ENCODE measurements at regions not wholly inside any gene's neighbourhood (a gene's known extent, or its start where the extent isn't known, plus 50 kb on each side); places are given as distances from the start of the nearest gene placed in this dataset.
A peak's percentile ranks its signal among the peaks of the same experiment; 100 is the strongest.

DNA sequence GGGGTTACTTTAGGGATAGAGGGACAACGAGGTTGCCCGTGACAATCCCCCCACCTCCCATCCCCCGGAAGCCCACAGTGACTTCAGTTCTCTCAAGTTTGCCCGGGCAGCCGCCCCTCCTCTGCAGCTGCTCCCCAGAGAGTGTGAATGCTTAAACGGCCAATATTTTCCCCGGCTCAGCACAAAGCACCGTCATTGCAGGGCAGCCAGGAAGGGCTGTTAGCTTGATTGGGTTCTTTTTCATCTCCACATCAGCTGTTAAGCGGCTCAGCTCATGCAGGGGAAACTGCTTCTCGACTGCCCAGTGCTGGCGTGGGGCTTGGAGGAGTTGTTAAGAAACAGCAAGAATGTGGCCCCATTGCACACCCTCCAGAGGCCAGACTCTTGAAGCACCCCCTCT is 120.5 kb upstream of the NCOR2 start:
- Histone ChIP-seq H3K36me3 (no peaks in the 10 kb centered on the region), H3K27ac (peak overlapping the region; percentile 66), H3K9ac (peak overlapping the region; percentile 53; the same call in 1 of the 2 replicates), H3K9me3 (peaks cover 19% of the 10 kb centered on the region), H3K4me2 (peak overlapping the region; percentile 71), H3K4me1 (peaks cover 73% of the 10 kb centered on the region), H3K4me3 (peak overlapping the region; percentile 40; the same call in 1 of the 2 replicates), H4K20me1 (no peaks in the 10 kb centered on the region), H3K27me3 (no peaks in the 10 kb centered on the region)
- TF ChIP-seq Cebpa-rat (IDR thresholded peaks at IDR 0.05), result no peak

DNA sequence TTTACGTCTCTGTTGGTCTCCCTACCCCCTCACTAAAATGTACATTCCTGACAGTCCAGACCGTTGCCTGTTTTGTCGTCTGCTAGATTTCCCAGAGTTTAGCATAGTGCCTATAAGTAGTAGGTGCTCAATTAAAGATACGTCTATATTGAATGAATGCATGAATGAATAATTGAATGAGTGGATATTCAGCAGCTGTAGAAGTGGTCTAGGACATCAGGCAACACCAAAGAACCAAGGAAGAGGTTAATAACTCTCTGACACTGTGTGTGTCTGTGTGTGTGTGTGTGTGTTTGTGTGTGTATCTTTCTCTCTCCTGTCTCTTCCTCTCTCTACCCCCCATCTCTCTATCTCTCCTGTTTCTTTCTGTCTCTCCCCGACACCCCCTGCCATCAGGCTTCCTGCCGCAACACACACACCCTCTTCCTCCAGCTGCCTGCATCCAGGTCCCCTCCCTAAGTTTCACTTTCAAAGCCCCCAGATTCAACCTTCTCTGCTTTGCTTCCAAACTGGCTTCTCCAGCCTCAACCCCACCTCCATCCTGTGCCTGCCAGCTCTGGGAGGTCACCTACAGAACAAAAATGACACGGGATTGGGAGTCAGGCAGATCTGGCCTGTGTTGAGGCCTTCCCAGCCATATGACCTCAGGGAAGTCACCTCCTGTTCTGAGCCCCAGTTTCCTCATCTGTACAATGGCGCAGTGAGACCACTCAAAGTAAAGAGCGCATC is 119.9 kb upstream of the NCOR2 start:
- Histone ChIP-seq H3K27me3 (no peaks in the 10 kb centered on the region), H3K4me3 (peak overlapping the region; percentile 40; the same call in 1 of the 2 replicates), H3K9me3 (peaks cover 13% of the 10 kb centered on the region), H3K4me2 (peak overlapping the region; percentile 71), H3K4me1 (peaks cover 76% of the 10 kb centered on the region), H4K20me1 (no peaks in the 10 kb centered on the region), H3K27ac (peak overlapping the region; percentile 66), H3K9ac (peak overlapping the region; percentile 53; the same call in 1 of the 2 replicates), H3K36me3 (no peaks in the 10 kb centered on the region)
- TF ChIP-seq Cebpa-rat (IDR thresholded peaks at IDR 0.05), result no peak

DNA sequence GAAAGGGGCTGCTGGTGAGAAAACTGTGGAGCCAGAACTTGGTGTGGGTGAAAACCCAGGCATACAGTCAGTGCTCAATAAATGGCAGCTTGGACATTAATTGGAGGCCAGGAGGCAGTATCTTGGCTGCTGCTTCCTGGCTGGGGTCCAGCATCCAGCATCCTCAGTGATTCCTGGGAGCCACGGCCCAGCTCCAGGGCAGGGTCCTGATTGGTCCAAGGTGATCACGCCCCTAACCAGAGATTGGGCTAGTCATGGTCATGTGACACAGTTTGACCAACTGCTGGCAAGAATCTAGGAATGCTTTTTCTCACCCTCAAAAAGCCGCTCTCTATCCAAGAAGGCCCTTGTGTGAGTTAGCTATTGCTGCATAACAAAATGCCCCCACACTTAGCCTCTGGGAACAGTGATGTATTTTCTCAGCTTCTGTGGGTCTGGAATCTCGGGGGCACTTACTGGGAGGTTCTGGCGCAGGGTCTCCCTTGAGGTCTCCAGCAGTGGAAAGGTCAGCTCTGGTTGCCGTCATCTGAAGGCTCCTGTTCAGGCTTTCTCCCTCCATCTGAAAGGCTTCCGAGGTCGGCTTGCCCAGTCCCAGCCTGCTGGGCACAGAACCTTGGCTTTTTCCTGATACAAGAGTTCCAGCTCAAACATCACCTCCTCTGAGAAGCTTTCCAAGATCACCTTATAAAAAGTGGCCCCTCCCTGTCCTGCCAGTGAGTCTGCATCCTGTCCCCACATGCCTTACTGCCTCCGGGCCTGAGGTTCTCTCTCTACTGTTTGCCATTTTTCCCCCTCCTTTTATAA is 119.2 kb upstream of the NCOR2 start:
- Histone ChIP-seq H3K4me2 (peak overlapping the region; percentile 71), H3K27ac (no peak overlapping the region), H3K4me3 (no peak overlapping the region), H3K4me1 (peaks cover 83% of the 10 kb centered on the region), H3K36me3 (no peaks in the 10 kb centered on the region), H3K27me3 (no peaks in the 10 kb centered on the region), H3K9me3 (peaks cover 5% of the 10 kb centered on the region), H3K9ac (no peak overlapping the region; the same call in 1 of the 2 replicates), H4K20me1 (no peaks in the 10 kb centered on the region)
- no peak for TF ChIP-seq Cebpa-rat (IDR thresholded peaks at IDR 0.05)

DNA sequence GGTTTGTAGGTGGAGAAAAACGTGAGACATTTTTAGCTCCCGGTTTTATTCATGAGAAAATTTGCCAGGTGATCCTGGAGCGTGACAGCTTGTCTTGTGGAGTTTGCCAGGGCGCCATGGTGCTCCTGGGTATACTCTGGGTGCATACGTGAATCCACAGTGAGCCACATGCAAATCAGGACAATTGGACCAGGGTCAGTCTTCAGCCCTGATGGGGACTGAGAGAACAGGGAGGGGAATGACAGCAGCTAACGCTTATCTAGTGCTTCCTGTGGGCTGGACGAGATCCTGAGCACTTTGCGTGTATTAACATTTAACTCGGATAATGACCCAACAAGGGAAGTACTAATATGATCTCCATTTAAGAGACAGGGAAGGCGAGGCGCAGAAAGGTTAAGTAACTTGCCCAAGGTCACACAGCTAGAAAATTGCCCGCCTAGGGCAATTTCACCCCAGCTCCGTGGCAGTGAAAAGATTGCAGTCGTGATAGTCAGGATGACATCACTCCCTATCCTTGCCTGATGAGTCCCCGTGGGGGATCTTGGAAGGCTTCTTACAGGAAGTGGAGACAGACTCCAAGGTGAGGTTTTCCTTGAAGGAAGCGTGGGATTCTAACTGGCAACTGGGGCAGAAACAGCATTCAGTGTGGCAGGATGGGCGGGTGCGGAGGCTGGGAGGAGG is 118.4 kb upstream of the NCOR2 start:
- Histone ChIP-seq H4K20me1 (no peaks in the 10 kb centered on the region), H3K4me3 (no peak overlapping the region), H3K27me3 (no peaks in the 10 kb centered on the region), H3K9me3 (no peaks in the 10 kb centered on the region), H3K27ac (no peak overlapping the region; the same call in 1 of the 2 replicates), H3K36me3 (no peaks in the 10 kb centered on the region), H3K9ac (no peak overlapping the region), H3K4me1 (peaks cover 91% of the 10 kb centered on the region), H3K4me2 (peak overlapping the region; percentile 71)
- no peak for TF ChIP-seq Cebpa-rat (IDR thresholded peaks at IDR 0.05)

DNA sequence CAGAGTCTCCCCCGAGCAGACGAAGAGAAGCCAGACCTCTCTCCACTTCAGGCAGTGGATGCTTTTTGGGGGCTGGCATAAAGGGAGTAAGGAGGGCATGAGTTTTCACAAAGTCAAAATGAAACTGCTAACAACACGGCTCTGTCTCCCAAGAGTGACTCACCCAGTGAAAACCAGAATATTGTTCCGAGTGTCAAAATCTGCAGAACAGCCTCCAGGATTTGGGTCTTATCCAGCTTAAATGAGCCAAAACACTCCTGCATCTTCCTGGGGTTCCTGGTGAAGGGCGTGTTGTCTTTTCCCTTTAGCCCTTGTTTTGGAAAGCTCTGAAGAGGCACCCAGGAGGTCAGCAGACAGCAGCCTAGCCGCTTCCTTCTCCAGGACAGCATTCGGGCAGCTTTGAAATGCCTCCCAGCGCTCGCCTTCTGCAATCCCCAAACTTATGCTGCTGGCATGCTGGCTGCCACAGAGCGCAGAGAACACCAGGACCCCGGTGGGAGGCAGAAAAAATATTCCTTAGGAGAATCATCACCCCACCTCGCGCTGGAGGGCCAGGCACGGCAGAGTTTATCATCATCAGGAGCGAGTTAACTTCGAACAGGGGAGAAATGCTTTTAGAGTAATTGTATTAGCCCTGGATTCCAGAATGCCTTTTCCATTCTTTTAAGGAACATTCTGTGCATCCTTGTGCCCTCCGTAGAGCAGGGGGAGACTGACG is 117.7 kb upstream of the NCOR2 start:
- Histone ChIP-seq H3K27me3 (no peaks in the 10 kb centered on the region), H3K36me3 (no peaks in the 10 kb centered on the region), H3K4me1 (peaks cover 95% of the 10 kb centered on the region), H3K9me3 (no peaks in the 10 kb centered on the region), H4K20me1 (no peaks in the 10 kb centered on the region), H3K4me3 (no peak overlapping the region), H3K9ac (no peak overlapping the region), H3K27ac (no peak overlapping the region; the same call in 1 of the 2 replicates), H3K4me2 (peak overlapping the region; percentile 71)
- TF ChIP-seq Cebpa-rat (IDR thresholded peaks at IDR 0.05), result no peak

DNA sequence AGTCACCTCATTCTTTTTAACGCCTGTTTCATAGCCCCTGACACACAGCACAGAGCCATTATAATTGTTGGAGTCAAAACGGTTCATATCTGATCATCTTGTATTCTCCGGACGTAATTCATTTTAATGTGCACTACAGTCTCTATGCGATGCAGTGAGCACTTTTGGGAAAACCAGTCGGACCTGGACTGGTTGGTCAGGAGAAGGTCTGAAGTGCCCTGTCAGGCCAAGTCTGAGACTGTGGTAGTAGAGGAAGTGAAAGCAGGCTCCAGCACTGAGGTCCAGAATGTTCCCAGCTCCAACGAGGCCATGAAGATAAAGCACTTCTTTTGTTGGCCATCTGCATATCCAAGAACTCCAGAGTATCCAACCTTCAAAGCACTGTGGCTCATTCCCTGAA is 117.1 kb upstream of the NCOR2 start:
- no peak overlapping the region for H3K4me3 ChIP-seq
- no peak for TF ChIP-seq Cebpa-rat (IDR thresholded peaks at IDR 0.05)

DNA sequence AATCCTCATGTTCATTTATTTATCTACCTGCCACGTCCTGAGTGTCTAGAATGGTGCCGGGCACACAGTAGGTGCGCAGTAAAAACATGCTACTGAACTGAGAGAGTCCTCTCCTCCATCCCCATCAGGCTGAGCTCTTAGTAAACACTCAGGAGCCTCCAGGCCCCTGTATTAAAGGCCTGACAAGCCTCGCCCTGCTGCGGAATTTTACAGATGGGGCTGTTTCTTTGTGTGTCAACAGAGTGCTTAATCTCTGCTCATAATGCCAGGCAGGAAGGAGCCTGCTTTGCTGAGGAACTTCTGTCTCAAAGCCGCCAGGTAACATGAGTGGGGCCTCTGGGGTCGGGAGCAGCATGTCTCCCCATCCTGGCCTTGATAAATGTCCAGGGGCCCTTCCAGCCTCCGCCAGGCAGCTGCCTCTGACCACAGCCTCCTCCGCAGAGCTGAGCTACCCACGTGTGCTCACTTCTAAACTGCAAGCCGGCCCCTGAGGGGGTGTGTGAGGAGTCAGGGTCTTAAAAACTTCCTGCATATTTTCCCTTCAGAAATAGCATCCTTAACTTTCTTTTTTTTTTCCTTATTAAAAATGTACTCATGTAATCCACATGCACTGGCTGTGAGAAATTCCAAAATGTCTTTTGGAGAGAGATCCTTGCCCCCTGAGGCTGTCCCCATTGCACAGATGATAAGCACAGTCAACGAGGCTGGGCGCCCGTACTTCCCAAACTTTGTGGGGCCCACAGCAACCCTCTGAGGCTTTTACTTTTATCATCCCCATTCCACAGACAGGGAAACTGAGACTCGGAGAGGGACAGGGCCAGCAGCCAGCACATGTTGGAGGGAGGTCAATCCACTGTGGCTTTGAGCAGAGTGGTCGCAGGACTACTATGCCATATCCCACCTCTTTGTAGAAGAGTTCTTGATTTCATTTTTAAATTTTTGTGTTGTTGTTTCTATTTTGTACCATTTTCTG is 116.0 kb upstream of the NCOR2 start:
- H3K9ac ChIP-seq, result no peak overlapping the region
- no peaks in the 10 kb centered on the region for H3K9me3 ChIP-seq
- no peak overlapping the region for H3K4me3 ChIP-seq
- H3K4me1 ChIP-seq, result peaks cover 95% of the 10 kb centered on the region
- H3K36me3 ChIP-seq, result no peaks in the 10 kb centered on the region
- H4K20me1 ChIP-seq, result no peaks in the 10 kb centered on the region
- peak overlapping the region; percentile 26 for H3K4me2 ChIP-seq
- H3K27ac ChIP-seq, result no peak overlapping the region
- no peaks in the 10 kb centered on the region for H3K27me3 ChIP-seq
- TF ChIP-seq Cebpa-rat (IDR thresholded peaks at IDR 0.05), result no peak

More for the DNA sequence above, 117.1 kb upstream of the NCOR2 start:
- no peaks in the 10 kb centered on the region for H4K20me1 ChIP-seq
- H3K4me1 ChIP-seq, result peaks cover 95% of the 10 kb centered on the region
- H3K9ac ChIP-seq, result no peak overlapping the region
- H3K27ac ChIP-seq, result no peak overlapping the region
- no peaks in the 10 kb centered on the region for H3K27me3 ChIP-seq
- H3K4me2 ChIP-seq, result peak overlapping the region; percentile 32
- no peaks in the 10 kb centered on the region for H3K36me3 ChIP-seq
- no peaks in the 10 kb centered on the region for H3K9me3 ChIP-seq

DNA sequence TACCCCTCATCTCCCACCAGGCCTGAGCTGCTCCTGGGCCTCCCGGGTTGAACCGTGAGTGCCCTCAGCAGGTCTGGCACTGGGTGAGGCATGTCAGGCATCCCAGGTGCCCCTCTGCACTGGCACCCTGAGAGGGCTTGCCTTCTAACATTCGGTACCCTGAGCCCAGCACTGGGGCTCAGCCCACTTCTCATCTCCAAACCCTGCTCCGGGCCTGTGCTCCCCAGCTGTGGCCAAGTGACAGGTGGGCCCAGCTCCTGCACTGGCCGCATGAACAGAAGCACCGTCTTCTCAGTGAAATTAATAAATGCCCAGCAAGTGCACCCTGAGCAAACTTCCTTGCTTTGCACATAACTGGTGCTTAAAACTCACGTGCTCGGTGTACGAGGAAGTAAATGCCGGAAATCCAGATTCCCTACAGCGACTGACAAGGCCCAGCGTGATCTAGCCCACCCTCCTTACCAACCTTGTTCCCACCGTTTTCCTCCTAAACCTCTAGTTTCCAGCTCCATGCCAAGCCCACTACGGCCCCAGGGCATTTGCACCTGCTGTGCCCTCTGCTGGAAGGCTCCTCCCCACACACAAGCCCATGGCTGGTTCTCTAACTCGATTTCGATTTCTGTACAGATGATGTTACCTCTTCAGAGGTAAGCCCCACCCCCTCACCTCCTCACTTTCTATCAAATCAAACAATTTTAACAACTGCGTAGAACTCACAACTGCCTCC is 115.2 kb upstream of the NCOR2 start:
- TF ChIP-seq Cebpa-rat (IDR thresholded peaks at IDR 0.05), result no peak

More for the DNA sequence above, 115.2 kb upstream of the NCOR2 start:
- Histone ChIP-seq H3K4me1 (peaks cover 95% of the 10 kb centered on the region), H3K4me2 (peak overlapping the region; percentile 63), H3K9ac (no peak overlapping the region), H3K9me3 (no peaks in the 10 kb centered on the region), H3K27me3 (no peaks in the 10 kb centered on the region), H3K4me3 (no peak overlapping the region), H4K20me1 (no peaks in the 10 kb centered on the region), H3K36me3 (no peaks in the 10 kb centered on the region), H3K27ac (peak overlapping the region; percentile 48)

Measured in BLaER1 (cell line).